Activated CD4-positive, CD25-positive, alpha-beta regulatory T cell treated with anti-CD3 and anti-CD28 coated beads, Interleukin-2, amount 50 U/mL, for 16 hours (primary cell): ENCODE measurements at regions not wholly inside any gene's neighbourhood (a gene's known extent, or its start where the extent isn't known, plus 50 kb on each side); places are given as distances from the start of the nearest gene placed in this dataset.

ENCODE experiments used
- DNase-seq: peaks from one replicate; pipeline ENCODE4 v3.0.0-alpha.2; 2020; ENCODE audit warnings: low read depth, low spot score

- no peak for DNase-seq
Observed at GRCh38 chr7:113483657-113484056, 365.3 kb upstream of the SMIM30 start.

GRCh38 chr7:113480537-113480936 is 362.2 kb upstream of the SMIM30 start:
- DNase-seq = no peak

DNA sequence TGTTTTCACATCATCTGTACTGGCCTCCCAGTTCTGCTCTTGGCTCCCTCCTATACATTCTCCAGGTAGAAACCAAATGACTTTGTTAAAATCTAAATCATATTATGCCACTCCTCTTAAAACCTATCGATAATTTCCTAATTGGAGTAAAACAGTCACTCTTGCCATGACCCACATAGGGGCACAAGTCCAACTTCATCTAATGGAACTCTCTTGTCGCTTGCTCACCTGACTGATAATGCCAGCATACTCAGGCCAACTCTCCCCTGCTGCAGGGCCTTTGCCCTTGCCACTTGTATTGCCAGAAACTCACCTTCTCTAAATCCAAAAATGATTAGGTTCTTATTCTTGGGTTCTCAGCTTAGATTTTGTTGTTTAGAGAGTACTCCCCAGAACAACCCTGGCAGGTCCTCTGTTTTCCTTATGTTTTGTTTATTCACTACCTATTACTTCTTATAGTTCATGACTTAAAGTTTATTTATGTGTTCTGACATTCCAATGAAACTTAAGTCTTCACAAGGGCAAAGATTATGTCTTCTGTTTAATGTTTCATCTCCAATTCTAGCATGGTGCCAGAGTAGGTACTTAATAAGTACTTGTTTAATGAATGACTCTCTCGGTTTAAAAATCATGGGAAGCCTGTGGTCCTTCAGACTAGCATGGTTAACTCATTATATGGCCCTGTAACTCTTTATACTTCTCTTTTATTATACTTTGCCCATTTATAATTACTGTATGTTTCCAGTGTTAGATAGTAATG is 345.9 kb upstream of the SMIM30 start:
- no peak for DNase-seq

GRCh38 chr7:113460067-113460466 is 341.7 kb upstream of the SMIM30 start:
- no peak for DNase-seq

- DNase-seq = no peak
Observed at GRCh38 chr7:113456533-113456932, 338.2 kb upstream of the SMIM30 start.

- DNase-seq = no peak
Observed at GRCh38 chr7:113454597-113455169, 336.3 kb upstream of the SMIM30 start.

DNA sequence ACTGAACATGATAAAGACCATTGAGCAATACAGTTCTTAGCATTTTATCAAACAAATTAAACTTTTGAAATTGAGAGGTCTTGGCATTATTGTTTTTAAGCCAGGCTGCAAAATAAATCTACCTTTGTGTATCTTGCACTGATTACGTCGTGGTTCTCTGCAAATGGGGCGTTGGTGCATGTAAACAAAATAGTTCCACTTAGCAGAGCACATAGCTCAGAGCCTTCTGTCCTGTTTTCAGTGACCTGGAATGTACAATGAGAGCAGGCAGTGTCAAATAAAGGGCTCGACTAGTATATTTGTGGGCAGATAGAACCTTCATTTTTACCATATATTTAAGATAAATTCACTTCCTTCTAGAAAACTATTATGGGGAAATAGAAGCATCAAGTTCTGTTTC is 333.9 kb upstream of the SMIM30 start:
- DNase-seq = no peak

GRCh38 chr7:113446791-113447190 is 328.4 kb upstream of the SMIM30 start:
- DNase-seq = no peak

DNA sequence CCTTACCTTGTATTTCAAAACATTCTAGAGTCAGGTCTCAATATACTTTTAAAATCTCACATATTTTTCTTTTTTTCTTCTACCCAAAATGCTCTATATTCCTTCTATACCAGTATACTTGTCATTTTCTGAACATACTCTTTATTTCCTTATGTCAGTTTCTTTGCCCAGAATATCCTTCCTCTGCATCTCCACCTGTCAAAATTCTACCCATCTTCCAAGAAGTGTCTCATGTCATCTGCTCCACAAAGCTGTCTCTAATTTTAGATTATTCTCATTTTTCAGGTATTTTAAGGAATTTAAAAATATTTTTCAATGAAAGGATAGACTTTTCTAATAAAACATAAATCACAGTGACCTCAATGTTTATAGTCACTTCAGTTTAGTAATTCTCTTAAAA is 328.0 kb upstream of the SMIM30 start:
- DNase-seq = no peak

GRCh38 chr7:113444261-113444660 is 325.9 kb upstream of the SMIM30 start:
- no peak for DNase-seq

- DNase-seq = no peak
Observed at GRCh38 chr7:113440173-113440572, 321.8 kb upstream of the SMIM30 start.

GRCh38 chr7:113431406-113431805 is 313.1 kb upstream of the SMIM30 start:
- DNase-seq = no peak

DNA sequence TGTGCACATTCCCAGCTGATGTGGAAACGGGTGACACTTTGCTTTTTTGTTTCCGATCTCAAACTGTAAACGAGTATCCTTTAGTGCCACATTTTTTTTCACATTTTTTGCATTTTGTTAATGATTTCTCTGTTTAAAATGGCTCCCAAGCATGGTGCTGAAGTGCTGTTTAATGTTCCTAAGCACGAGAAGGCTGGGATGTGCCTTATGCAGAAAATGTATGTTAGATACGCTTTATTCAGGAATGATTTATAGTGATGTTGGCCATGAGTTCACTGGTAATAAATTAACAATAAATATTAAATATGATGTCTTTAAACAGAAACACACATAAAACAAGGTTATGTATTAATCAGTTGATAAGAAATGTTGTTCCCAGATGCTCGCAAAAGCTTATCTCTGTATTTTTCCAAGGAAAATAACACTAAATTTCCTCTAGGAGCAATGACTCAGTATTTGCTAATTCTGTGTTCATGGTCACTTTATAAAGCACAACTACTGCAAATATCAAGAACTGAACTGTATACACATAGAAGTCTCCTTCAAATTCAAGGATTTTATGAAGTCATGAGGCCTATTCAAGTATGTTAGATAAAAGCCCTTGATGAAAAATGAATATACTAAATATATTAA is 305.9 kb upstream of the SMIM30 start:
- no peak for DNase-seq

DNA sequence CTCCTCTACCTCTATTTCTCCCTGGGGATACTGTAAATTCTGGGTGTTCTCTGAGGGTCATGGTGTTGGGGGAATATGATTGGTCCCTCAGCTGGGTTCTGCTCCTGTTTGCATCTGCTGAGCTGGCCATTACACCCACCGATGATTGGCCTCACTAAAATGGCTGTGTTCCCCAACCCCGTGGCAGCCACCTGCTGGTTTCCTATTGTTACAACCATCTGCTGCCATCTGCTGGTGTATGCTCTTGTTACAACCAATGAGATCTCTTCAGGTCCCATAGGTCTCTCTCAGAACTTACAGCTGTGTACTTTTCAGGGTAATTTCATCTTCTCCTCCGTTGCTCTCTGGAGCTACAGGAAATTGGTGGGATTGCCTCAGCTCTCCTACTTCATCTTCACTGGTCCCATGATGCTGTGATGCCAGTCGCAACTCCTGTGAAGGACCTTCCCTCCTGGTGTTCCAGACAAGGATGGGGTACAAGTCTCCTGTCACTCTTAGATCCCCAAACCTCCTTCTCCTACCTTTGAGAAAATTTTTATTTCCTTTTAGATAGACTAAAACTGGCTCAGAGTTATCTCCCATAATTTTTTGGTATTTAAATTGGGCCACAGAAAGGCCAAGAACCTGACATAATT is 303.5 kb upstream of the SMIM30 start:
- DNase-seq = peak; percentile 56

DNA sequence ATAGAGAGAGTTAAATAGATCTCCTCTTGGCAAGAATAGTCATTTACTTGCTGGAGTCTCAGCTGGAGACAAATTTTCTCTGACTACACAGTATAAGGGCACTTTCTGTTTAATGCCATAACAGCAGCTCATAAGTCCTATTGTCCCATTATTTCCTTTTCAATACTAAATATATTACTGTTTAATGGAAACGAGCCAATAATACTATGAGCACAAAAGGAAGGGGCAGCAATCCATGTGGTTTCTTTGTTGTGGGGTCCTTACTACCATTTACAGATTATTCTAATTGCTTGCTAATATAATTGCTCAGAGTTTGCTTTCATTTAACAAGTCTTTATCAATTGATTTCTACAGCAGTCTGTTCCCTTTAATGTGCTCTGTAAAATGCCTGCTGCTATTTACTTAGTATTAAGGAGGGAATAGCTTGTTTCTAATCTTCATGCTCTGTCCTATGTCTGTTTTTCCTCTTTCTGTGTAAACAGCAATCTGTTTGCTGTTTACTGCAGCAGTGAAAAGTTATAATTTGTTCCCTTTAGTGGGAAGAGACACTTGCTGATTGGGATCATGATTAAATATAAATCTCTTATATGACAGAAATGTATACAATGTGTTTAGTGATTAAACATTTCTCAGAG is 296.2 kb upstream of the SMIM30 start:
- DNase-seq = no peak

GRCh38 chr7:113412410-113412809 is 294.1 kb upstream of the SMIM30 start:
- DNase-seq = no peak

DNA sequence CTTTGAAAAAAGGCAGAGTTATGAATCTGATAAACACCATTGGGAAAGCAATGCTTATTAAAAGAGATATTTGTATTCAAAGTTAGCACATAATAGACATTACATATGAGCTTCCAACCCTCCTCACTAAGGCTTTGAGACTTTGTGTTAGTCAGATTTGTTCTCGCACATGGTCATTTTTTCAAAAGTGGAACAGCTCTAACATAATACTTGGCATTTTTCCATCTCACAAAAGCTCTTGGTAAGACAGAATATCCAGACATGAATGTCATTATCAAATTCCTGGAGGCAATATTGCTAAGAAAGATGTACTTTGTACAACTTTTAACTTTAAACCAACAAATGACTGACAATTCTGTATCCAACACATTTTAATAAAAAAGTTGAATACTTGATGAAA is 292.4 kb upstream of the SMIM30 start:
- DNase-seq = no peak

GRCh38 chr7:113408999-113409398 is 290.6 kb upstream of the SMIM30 start:
- DNase-seq = no peak

- DNase-seq = no peak
Observed at GRCh38 chr7:113405296-113406056, 287.1 kb upstream of the SMIM30 start.

DNA sequence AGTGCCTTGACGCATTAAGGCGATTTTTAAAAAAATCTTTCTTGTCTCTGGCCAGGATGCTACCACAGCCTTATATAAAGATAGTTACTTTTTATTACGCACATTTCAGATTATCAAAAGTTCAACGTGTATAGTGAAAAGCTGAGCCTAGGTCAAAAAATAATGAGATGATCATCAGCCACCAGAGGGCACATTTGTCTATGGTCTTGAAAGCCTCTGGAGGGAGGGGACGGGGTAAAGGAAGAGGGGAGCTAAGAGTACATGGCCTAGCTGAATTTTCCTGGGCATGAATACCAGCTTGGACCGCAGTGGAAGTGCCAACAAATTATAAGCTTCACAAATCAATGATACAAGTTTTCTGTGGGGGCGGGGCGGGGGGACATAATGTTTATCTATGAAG is 285.9 kb upstream of the SMIM30 start:
- DNase-seq = no peak

DNA sequence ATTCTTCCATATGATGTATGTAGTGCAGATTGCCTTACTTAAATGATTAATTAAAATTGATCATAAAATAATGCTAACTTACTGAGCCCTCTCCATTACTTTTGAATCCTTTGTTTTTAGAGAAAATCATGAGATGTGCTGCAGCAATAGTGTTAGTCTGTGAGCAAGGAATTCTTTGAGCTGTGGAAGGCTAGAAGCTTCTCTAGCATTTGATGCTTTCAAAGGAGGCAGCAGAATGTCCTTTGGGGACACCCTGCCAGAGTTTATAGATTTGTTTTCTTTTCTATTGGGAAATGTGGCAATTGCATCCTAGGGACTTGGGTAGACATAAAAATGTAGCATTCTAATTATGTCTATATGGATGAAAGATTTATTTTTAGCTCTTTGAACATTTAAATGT is 284.1 kb upstream of the SMIM30 start:
- no peak for DNase-seq
